ENCODE measurements at regions not wholly inside any gene's neighbourhood (a gene's known extent, or its start where the extent isn't known, plus 50 kb on each side); places are given as distances from the start of the nearest gene placed in this dataset.

DNA sequence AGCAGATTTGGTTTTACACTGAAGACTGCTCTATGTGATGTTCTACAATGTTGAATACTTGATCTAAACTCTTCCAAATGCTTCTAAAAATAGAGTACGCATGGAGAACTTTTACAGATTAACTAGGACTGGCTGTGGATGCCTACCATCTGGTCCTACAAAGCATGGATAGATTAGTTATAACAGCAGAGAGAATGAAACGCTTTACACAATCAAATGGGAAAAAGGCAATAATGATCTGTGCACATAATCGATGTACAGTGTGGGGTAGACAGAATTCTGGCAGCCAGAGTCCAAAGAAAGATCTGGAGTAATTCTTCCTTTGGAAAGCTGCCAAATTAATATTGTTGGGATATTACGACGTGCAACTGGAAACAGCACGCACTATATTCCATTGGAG is 1885.5 kb upstream of the PRR20A start:
- no peak overlapping the region for H3K27ac Mint-ChIP-seq
- H3K4me3 Mint-ChIP-seq (ENCODE audit: low read depth) = no peak overlapping the region
- no peak for TF ChIP-seq CTCF (IDR thresholded peaks at IDR 0.05; ENCODE audit: unreplicated experiment)
- H3K36me3 Mint-ChIP-seq (ENCODE audit: insufficient read depth) = no peaks in the 10 kb centered on the region
- no peak for DNase-seq (ENCODE audit: low spot score, unreplicated experiment)
- no peaks in the 10 kb centered on the region for H3K9me3 Mint-ChIP-seq (ENCODE audit: low read depth)
- H3K27me3 Mint-ChIP-seq = no peaks in the 10 kb centered on the region
- no peaks in the 10 kb centered on the region for H3K4me1 Mint-ChIP-seq (ENCODE audit: low read depth)

GRCh38 chr13:55263045-55263444 is 1877.7 kb upstream of the PRR20A start:
- Mint-ChIP-seq H3K4me3 (ENCODE audit: low read depth) (no peak overlapping the region), H3K4me1 (ENCODE audit: low read depth) (peaks cover 4% of the 10 kb centered on the region), H3K27me3 (no peaks in the 10 kb centered on the region), H3K9me3 (ENCODE audit: low read depth) (no peaks in the 10 kb centered on the region), H3K36me3 (ENCODE audit: insufficient read depth) (no peaks in the 10 kb centered on the region), H3K27ac (no peak overlapping the region)
- no peak for DNase-seq (ENCODE audit: low spot score, unreplicated experiment)
- no peak for TF ChIP-seq CTCF (IDR thresholded peaks at IDR 0.05; ENCODE audit: unreplicated experiment)

- H3K4me3 Mint-ChIP-seq (ENCODE audit: low read depth) = no peak overlapping the region
- H3K9me3 Mint-ChIP-seq (ENCODE audit: low read depth) = no peaks in the 10 kb centered on the region
- H3K36me3 Mint-ChIP-seq (ENCODE audit: insufficient read depth) = no peaks in the 10 kb centered on the region
- TF ChIP-seq CTCF (IDR thresholded peaks at IDR 0.05; ENCODE audit: unreplicated experiment) = no peak
- no peak for DNase-seq (ENCODE audit: low spot score, unreplicated experiment)
- no peak overlapping the region for H3K27ac Mint-ChIP-seq
- peaks cover 4% of the 10 kb centered on the region for H3K4me1 Mint-ChIP-seq (ENCODE audit: low read depth)
- H3K27me3 Mint-ChIP-seq = no peaks in the 10 kb centered on the region
These were observed 1874.1 kb upstream of the PRR20A start for GRCh38 chr13:55266644-55267043.

GRCh38 chr13:55298201-55298600 is 1842.5 kb upstream of the PRR20A start:
- peaks cover 11% of the 10 kb centered on the region for H3K9me3 Mint-ChIP-seq (ENCODE audit: low read depth)
- no peaks in the 10 kb centered on the region for H3K36me3 Mint-ChIP-seq (ENCODE audit: insufficient read depth)
- no peaks in the 10 kb centered on the region for H3K27me3 Mint-ChIP-seq
- H3K4me1 Mint-ChIP-seq (ENCODE audit: low read depth) = peaks cover 7% of the 10 kb centered on the region
- TF ChIP-seq CTCF (IDR thresholded peaks at IDR 0.05; ENCODE audit: unreplicated experiment) = no peak
- H3K4me3 Mint-ChIP-seq (ENCODE audit: low read depth) = no peak overlapping the region
- no peak for DNase-seq (ENCODE audit: low spot score, unreplicated experiment)
- H3K27ac Mint-ChIP-seq = no peak overlapping the region

- no peaks in the 10 kb centered on the region for H3K27me3 Mint-ChIP-seq
- H3K9me3 Mint-ChIP-seq (ENCODE audit: low read depth) = no peaks in the 10 kb centered on the region
- TF ChIP-seq CTCF (IDR thresholded peaks at IDR 0.05; ENCODE audit: unreplicated experiment) = no peak
- H3K36me3 Mint-ChIP-seq (ENCODE audit: insufficient read depth) = no peaks in the 10 kb centered on the region
- H3K27ac Mint-ChIP-seq = no peak overlapping the region
- peaks cover 12% of the 10 kb centered on the region for H3K4me1 Mint-ChIP-seq (ENCODE audit: low read depth)
- no peak overlapping the region for H3K4me3 Mint-ChIP-seq (ENCODE audit: low read depth)
- no peak for DNase-seq (ENCODE audit: low spot score, unreplicated experiment)
These were observed 1838.2 kb upstream of the PRR20A start for GRCh38 chr13:55302568-55302967.
